ENCODE measurements at regions not wholly inside any gene's neighbourhood (a gene's known extent, or its start where the extent isn't known, plus 50 kb on each side); places are given as distances from the start of the nearest gene placed in this dataset.
A peak's percentile ranks its signal among the peaks of the same experiment; 100 is the strongest.
"Not testable (repeated sequence)": the region's sequence is repeated elsewhere in the genome, so short reads cannot be mapped to it uniquely, and the experiment has no call there.

DNA sequence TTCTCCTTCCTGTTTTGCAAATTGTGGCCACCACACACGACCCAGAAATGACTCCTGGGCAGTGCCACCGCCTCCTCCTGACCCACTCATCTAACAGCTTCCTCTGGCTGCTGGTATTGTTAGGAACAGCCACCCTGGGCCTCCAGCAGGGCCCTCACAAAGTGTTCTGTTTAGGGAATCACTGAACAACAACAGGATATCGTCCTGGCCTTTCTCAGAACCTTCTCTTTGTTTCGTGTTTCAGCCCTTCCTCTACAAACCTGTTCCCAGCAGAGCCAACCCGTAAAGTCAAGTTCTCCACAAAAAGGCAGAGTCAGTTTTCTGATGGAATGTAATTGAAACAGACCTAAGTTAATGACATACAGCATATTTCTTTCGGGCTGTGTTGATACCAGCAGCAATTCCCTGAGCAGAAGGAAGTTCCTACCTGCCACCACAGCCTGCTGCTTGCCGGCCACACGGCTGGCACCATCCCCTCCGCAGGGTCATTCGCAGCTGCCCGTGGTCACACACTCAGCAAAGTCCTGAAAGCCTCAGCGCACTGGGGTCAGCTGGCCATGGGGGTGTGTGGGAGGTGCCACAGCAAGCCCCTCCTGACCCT, 91.7 kb upstream of the PITRM1 start:
- no peak for DNase-seq (ENCODE audit: low spot score)

GRCh38 chr10:3263747-3264146, 91.2 kb upstream of the PITRM1 start:
- DNase-seq (ENCODE audit: low spot score), result no peak

- DNase-seq (ENCODE audit: low spot score), result no peak
These were observed 90.5 kb upstream of the PITRM1 start for GRCh38 chr10:3263082-3263481.

DNA sequence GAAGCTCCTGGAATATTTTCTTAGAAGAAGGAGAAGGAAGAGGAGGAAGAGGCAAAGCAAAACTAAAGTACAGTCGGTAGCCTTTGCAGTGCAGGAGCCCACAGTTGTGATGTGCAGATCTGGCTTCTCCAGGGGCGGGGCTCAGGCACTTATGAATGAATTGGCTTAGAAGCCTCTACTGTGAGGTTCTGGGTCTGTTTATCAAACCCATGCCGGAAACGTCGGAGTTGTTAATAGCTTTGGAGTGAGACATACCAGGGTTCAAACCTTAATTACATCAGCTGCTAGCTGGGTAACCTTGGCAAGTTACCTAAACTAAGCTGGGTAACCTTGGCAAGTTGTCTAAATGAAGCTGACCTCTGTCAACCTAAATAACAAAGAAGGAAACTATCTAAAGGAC, 89.3 kb upstream of the PITRM1 start:
- no peak for DNase-seq (ENCODE audit: low spot score)

GRCh38 chr10:3260066-3260834, 87.7 kb upstream of the PITRM1 start:
- no peak for DNase-seq (ENCODE audit: low spot score)

DNA sequence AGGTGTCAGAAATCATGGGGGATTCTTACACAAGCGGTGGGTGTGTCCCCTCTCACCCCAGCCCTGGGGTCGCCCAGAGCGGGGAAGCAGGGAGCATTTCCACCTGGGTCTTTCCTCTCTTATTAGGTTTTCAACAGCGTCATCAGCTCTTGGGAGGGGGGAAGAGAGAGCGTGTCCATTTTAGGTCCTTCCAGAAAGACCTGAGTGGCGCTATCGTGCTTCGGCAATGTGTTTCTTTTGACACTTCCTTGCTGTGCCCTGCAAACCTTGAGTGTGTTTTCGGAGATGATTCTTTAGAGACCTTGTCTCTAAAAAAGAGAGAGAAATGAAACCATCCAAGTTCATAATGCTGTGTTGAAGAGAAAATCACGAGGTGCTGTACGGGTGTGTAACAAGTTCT, 86.9 kb upstream of the PITRM1 start:
- DNase-seq (ENCODE audit: low spot score), result no peak

DNA sequence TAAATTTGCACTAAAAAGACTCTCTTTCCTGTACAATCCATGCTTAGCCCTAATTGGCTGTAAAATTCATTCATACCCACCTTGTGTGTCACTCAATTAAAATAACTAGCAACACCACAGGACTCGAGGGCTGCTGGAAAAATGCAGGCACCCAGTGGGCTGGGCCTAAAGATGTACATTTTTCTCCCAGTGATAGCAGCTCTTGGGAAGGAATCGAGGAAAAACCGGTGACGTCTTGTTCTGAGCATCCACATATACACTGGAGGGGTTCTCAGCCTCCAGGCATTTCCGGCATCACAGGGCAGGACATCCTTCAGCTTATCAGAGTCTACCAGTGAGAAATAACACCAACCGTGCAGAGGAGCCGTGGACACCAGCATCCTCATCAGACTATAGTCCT, 85.8 kb upstream of the PITRM1 start:
- DNase-seq (ENCODE audit: low spot score), result no peak

DNA sequence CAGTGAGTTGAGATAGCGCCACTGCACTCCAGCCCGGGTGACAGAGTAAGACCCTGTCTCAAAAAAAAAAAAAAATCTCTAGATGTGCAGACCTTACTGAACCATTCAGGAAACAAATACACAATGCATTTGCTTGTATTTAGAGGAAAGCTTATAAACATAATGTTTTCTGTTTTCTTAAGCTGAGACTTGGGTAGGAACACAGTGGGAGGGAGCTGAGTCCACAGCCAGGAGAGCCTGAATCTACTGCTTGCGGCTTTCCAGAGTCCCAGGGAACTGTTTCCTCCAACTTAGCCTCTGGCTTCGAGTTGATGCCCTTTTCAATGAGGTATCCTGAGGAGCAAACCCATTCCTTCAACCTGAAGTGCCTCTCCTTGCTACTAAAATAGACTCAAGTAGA, 83.0 kb upstream of the PITRM1 start:
- no peak for DNase-seq (ENCODE audit: low spot score)

DNA sequence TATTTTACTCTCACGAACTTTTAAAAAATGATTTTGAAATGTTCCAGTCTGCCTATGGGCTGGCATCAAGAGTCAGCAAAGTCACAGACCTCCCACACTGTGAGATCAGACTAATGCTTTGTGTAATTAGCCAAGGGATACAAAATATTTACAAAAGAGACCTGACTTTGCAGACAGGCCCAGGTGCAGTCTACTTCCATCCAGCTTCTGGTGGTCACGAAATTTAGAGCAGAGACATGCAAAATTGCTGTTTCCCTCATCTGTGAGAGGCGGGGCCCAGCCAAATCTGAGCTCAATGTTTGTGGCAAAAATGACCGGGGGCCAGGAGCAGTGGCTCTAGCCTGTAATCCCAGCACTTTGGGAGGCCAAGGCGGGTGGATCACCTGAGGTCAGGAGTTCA, 82.5 kb upstream of the PITRM1 start:
- DNase-seq (ENCODE audit: low spot score), result no peak

GRCh38 chr10:3253974-3254373, 81.4 kb upstream of the PITRM1 start:
- DNase-seq (ENCODE audit: low spot score), result not testable (repeated sequence)

- DNase-seq (ENCODE audit: low spot score), result no peak
These were observed 78.6 kb upstream of the PITRM1 start for GRCh38 chr10:3251172-3251571.

- DNase-seq (ENCODE audit: low spot score), result no peak
These were observed 76.8 kb upstream of the PITRM1 start for GRCh38 chr10:3249307-3249889.

- DNase-seq (ENCODE audit: low spot score), result peak; percentile 7
These were observed 76.1 kb upstream of the PITRM1 start for GRCh38 chr10:3248526-3249306.

GRCh38 chr10:3245395-3245794, 72.8 kb upstream of the PITRM1 start:
- DNase-seq (ENCODE audit: low spot score), result no peak

DNA sequence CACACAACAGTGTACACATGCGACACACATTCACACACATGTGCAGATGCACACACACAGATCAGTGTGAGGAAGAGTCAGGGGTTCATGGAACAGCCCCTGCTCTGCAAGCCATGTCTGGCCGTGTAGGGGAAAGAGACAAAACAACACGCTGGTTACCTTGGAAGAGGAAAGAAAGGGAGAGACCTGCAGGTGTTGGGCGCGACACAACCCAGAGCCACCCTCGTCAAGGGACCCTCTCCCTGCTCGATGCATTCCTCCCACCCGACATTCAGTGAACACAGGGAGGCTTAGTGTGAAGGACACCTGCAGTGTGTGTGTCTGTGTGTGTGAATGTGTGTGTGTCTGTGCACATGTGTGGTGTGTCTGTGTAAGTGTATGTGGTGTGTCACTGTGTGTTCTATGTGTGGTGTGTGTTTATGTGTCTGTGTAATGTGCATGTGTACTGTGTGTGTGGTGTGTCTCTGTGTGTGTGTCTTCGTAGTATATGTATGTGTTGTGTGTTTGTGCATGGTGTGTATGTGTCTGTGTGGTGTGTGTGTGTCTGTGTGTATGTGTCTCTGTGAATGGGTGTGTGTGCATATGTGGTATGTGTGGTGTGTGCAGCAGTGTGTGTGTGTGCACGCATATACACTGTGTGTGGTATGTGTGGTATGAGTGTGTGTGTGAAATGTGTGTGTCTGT, 69.5 kb upstream of the PITRM1 start:
- no peak for DNase-seq (ENCODE audit: low spot score)

GRCh38 chr10:3241274-3241921, 68.8 kb upstream of the PITRM1 start:
- DNase-seq (ENCODE audit: low spot score), result no peak

DNA sequence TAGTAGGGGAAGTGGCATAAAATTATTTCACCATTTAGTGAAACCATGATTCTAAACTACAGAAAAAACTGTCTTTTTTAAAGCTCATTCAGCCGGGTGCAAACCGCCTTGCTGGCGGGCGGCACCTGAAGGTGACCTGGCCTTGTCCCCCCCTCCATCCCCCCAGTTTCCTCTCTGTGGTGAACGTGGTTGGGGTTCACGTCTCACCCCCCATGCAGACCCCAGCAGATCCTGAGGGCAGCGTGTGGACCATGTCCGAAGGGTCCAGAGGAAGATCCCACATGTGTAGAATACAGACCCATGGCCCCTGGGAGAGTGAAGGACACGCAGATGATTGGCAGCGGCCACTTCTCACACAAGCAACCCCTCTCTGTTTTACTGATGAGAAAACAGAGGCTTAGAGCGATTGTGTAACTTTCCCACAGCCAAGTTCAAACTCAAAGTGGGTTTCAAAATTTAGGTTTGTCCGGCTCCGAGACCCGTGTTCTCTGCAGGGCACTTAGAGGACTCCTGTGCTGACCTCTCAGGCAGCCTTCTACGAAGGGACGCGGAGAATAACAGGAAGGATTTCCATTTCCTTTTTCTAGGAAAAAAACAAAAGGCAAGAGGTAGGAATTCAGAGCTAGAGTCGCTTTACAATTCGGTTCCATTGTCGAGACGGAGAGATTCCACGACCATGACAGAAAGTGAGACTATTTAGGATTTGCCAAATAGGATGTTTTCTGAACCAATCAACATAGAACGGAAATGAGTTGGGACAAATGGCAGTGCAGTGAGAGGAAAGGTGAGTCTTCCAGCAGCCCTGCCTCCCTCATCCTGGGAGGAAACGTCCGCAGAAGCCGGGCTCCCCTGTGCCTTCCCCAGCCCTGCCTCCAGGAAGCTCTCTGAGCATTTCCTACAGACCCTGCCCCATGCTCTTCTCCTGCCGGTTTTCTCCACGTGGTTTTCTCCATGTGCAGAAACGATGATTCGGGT, 67.6 kb upstream of the PITRM1 start:
- DNase-seq (ENCODE audit: low spot score), result no peak

- DNase-seq (ENCODE audit: low spot score), result peak; percentile 74
These were observed 66.7 kb upstream of the PITRM1 start for GRCh38 chr10:3239066-3239919.

- no peak for DNase-seq (ENCODE audit: low spot score)
These were observed 65.7 kb upstream of the PITRM1 start for GRCh38 chr10:3238115-3238871.

All from CD4-positive, alpha-beta T cell treated with Interleukin-15 for 4 hours (primary cell).